ENCODE measurements at regions not wholly inside any gene's neighbourhood (a gene's known extent, or its start where the extent isn't known, plus 50 kb on each side); places are given as distances from the start of the nearest gene placed in this dataset.

DNA sequence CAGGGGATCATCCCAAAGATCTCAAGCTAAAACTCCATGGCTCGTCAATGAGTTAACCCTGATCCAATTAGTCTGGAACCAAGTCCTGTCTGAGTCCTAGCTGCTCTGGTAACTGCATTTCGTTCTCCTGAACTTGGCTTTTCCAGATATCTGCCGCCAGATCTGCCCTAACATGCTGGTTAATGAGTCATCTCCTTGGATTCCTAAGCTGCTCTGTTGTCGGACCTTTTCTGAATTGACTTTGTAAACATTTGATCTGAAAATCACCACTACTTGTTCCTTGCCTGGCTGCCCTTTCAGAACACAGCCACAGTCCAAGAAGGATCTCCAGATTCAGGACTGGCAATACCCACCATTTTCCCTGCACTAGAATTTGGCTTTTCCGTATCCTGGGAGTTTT is 473.0 kb downstream of the ZSWIM6 start:
- Histone ChIP-seq H3K4me3 (no peak overlapping the region), H3K27ac (no peak overlapping the region), H3K9me3 (ENCODE audit: low read depth) (no peaks in the 10 kb centered on the region), H3K27me3 (no peaks in the 10 kb centered on the region), H3K36me3 (no peaks in the 10 kb centered on the region), H3K4me1 (ENCODE audit: low read depth) (no peaks in the 10 kb centered on the region)
- TF ChIP-seq, protein P1, sequence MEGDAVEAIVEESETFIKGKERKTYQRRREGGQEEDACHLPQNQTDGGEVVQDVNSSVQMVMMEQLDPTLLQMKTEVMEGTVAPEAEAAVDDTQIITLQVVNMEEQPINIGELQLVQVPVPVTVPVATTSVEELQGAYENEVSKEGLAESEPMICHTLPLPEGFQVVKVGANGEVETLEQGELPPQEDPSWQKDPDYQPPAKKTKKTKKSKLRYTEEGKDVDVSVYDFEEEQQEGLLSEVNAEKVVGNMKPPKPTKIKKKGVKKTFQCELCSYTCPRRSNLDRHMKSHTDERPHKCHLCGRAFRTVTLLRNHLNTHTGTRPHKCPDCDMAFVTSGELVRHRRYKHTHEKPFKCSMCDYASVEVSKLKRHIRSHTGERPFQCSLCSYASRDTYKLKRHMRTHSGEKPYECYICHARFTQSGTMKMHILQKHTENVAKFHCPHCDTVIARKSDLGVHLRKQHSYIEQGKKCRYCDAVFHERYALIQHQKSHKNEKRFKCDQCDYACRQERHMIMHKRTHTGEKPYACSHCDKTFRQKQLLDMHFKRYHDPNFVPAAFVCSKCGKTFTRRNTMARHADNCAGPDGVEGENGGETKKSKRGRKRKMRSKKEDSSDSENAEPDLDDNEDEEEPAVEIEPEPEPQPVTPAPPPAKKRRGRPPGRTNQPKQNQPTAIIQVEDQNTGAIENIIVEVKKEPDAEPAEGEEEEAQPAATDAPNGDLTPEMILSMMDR (IDR thresholded peaks at IDR 0.05; ENCODE audit: low read depth, low read length): no peak
- peak in 1 of 2 donors; percentile 5 for DNase-seq (ENCODE audit: low read depth in 1 of 2, low spot score in 1 of 2)

DNA sequence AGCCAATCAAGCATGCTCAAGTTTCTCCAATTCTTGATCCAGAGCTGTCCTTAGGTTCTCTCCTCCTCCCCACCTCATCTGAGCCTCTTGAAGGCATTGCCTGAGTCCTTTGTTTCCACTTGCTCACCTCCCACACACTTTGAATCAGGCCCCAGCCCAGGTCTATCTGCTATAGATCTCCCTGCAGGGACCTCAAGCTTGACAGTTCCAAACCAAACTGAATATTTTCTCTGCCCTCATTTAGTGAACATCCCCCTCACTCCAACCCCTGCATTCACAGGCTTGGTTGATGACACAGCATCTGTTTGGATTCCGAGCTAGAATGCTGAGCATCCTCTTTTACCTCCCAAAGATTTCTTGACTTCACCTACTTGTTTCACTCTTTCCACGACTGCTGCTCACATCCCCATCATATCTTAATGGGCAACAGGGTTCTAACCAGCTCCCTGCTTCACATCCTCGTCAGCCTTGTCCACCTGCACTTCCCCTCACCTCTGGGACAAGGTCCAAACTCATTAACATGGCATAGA is 474.5 kb downstream of the ZSWIM6 start:
- no peak overlapping the region for H3K27ac ChIP-seq
- H3K4me3 ChIP-seq: no peak overlapping the region
- DNase-seq (ENCODE audit: low read depth in 1 of 2, low spot score in 1 of 2): no peak
- TF ChIP-seq, protein P1 (IDR thresholded peaks at IDR 0.05; ENCODE audit: low read depth, low read length): no peak
- H3K27me3 ChIP-seq: no peaks in the 10 kb centered on the region
- no peaks in the 10 kb centered on the region for H3K36me3 ChIP-seq
- H3K9me3 ChIP-seq (ENCODE audit: low read depth): no peaks in the 10 kb centered on the region
- no peaks in the 10 kb centered on the region for H3K4me1 ChIP-seq (ENCODE audit: low read depth)

DNA sequence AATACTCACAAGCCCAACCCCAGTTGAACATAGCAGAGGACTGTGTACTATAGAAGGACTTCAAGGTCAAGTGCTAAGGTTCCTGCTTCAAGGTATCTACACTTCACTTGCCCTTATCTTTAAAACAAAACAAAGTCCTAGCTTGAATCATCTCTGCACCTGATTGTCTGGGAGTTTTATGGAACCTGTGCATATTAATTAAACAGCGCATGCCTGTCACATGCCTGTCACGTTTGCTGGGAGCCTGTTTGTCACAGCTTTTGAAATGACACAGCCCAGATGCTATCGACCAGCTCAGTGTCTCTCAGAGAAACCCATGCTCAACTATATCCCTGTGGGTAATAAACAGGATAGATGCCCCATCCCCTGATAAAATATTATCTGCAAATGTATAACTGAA is 476.0 kb downstream of the ZSWIM6 start:
- no peak for DNase-seq (ENCODE audit: low read depth in 1 of 2, low spot score in 1 of 2)
- H3K36me3 ChIP-seq: no peaks in the 10 kb centered on the region
- TF ChIP-seq, protein P1 (IDR thresholded peaks at IDR 0.05; ENCODE audit: low read depth, low read length): no peak
- H3K27me3 ChIP-seq: no peaks in the 10 kb centered on the region
- no peak overlapping the region for H3K27ac ChIP-seq
- H3K9me3 ChIP-seq (ENCODE audit: low read depth): no peaks in the 10 kb centered on the region
- no peaks in the 10 kb centered on the region for H3K4me1 ChIP-seq (ENCODE audit: low read depth)
- H3K4me3 ChIP-seq: no peak overlapping the region

DNA sequence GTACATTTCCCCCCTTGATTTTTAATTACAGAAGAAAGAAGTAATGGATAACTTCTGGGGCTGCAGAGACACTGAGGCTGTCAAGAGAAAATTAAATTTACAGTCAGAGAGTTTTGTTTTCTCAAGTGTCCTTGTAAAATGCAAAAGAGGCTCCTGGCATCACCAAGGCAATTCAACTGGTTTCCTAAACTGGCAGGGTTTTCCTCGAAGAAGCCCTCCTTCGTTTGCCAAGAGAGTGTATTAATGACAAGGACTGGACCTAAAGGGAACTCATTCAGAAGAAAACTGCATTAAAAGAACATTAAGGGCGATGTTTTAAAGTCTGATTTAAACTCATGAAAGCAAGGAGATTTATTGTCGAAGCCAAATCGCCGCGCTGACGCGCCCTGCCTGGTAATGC is 476.9 kb downstream of the ZSWIM6 start:
- Histone ChIP-seq H3K27me3 (no peaks in the 10 kb centered on the region), H3K4me1 (ENCODE audit: low read depth) (no peaks in the 10 kb centered on the region), H3K36me3 (no peaks in the 10 kb centered on the region), H3K9me3 (ENCODE audit: low read depth) (no peaks in the 10 kb centered on the region), H3K4me3 (no peak overlapping the region), H3K27ac (no peak overlapping the region)
- no peak for DNase-seq (ENCODE audit: low read depth in 1 of 2, low spot score in 1 of 2)
- TF ChIP-seq, protein P1 (IDR thresholded peaks at IDR 0.05; ENCODE audit: low read depth, low read length): no peak

DNA sequence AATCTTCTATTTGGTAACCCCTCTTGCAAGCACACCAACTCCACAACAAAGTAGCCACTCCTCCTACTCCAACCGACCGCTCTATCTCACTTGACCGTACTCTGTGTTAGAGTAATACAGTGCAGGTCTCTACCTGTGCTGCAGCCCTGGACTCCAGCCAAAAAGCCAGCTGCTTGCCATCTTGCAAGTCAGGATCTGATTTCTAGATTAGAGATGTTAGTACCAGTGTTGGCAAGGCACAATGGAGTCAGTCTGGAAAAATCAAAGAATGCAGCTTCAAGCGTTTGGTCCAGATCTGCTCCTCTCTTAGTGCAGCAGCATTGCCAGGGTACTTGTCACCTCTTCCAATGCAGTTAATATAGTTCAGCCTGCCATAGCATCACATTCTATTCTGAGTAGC is 477.6 kb downstream of the ZSWIM6 start:
- no peaks in the 10 kb centered on the region for H3K9me3 ChIP-seq (ENCODE audit: low read depth)
- no peaks in the 10 kb centered on the region for H3K36me3 ChIP-seq
- H3K4me3 ChIP-seq: no peak overlapping the region
- TF ChIP-seq, protein P1 (IDR thresholded peaks at IDR 0.05; ENCODE audit: low read depth, low read length): no peak
- no peak overlapping the region for H3K27ac ChIP-seq
- no peaks in the 10 kb centered on the region for H3K27me3 ChIP-seq
- no peak for DNase-seq (ENCODE audit: low read depth in 1 of 2, low spot score in 1 of 2)
- no peaks in the 10 kb centered on the region for H3K4me1 ChIP-seq (ENCODE audit: low read depth)

DNA sequence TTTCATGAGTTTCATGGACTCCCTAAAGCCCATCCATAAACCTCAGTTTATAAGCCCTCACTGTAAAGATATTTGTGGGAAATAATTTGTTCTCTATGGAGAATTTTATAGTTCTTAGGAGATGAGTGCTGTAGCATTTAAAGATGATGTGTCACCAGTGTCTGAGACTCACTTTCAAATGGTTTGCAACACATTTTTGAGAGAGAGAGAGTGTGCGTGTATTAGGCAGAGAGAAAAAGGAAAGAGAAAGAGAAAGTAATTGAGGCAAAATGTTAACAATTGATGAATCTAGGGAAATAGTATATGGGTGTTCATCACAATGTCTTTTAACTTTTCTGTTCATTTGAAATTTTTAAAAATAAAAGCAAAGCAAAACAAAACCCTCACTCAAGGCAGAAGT is 479.0 kb downstream of the ZSWIM6 start:
- no peaks in the 10 kb centered on the region for H3K9me3 ChIP-seq (ENCODE audit: low read depth)
- TF ChIP-seq, protein P1 (IDR thresholded peaks at IDR 0.05; ENCODE audit: low read depth, low read length): no peak
- no peak for DNase-seq (ENCODE audit: low read depth in 1 of 2, low spot score in 1 of 2)
- H3K4me3 ChIP-seq: no peak overlapping the region
- H3K27ac ChIP-seq: no peak overlapping the region
- H3K36me3 ChIP-seq: no peaks in the 10 kb centered on the region
- H3K27me3 ChIP-seq: no peaks in the 10 kb centered on the region
- H3K4me1 ChIP-seq (ENCODE audit: low read depth): no peaks in the 10 kb centered on the region

Measured in cardiac muscle cell (in vitro differentiated cells and primary cell).